ENCODE measurements at regions not wholly inside any gene's neighbourhood (a gene's known extent, or its start where the extent isn't known, plus 50 kb on each side); places are given as distances from the start of the nearest gene placed in this dataset.

GRCh38 chr2:35378791-35379190 lies 976.8 kb upstream of the CRIM1 start:
- TF ChIP-seq CTCF (IDR thresholded peaks at IDR 0.05; ENCODE audit: insufficient read depth, low read length) = no peak
- no peak for TF ChIP-seq GABPA (IDR thresholded peaks at IDR 0.05; ENCODE audit: low read depth)
- TF ChIP-seq, protein P1, sequence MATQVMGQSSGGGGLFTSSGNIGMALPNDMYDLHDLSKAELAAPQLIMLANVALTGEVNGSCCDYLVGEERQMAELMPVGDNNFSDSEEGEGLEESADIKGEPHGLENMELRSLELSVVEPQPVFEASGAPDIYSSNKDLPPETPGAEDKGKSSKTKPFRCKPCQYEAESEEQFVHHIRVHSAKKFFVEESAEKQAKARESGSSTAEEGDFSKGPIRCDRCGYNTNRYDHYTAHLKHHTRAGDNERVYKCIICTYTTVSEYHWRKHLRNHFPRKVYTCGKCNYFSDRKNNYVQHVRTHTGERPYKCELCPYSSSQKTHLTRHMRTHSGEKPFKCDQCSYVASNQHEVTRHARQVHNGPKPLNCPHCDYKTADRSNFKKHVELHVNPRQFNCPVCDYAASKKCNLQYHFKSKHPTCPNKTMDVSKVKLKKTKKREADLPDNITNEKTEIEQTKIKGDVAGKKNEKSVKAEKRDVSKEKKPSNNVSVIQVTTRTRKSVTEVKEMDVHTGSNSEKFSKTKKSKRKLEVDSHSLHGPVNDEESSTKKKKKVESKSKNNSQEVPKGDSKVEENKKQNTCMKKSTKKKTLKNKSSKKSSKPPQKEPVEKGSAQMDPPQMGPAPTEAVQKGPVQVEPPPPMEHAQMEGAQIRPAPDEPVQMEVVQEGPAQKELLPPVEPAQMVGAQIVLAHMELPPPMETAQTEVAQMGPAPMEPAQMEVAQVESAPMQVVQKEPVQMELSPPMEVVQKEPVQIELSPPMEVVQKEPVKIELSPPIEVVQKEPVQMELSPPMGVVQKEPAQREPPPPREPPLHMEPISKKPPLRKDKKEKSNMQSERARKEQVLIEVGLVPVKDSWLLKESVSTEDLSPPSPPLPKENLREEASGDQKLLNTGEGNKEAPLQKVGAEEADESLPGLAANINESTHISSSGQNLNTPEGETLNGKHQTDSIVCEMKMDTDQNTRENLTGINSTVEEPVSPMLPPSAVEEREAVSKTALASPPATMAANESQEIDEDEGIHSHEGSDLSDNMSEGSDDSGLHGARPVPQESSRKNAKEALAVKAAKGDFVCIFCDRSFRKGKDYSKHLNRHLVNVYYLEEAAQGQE (IDR thresholded peaks at IDR 0.05; ENCODE audit: insufficient replicate concordance, low read depth) = no peak
- no peak for TF ChIP-seq POLR2AphosphoS5 (IDR thresholded peaks at IDR 0.05; ENCODE audit: low read depth)

All from HL-60 (cell line).